ENCODE measurements at regions not wholly inside any gene's neighbourhood (a gene's known extent, or its start where the extent isn't known, plus 50 kb on each side); places are given as distances from the start of the nearest gene placed in this dataset.
A peak's percentile ranks its signal among the peaks of the same experiment; 100 is the strongest.
"Not testable (repeated sequence)": the region's sequence is repeated elsewhere in the genome, so short reads cannot be mapped to it uniquely, and the experiment has no call there.

DNA sequence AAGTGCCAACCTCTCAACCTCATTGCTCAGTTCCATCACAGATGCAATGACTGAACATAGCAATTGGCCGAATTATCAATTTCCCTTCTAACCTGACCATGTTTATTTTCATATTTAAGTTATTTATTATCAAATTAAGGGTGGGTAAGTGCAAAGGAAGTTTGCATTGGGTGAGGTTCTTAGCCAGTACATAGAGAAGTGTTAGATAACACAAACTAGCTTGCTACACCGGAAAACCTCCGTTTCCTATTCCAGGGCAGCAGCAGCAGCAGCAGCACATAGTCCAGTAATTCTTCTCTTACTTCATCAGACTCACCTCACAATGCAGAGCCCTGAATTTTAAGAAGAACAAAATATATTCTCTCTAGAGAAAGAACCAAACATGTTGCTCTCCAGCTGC is 200.5 kb upstream of the OR4E1 start:
- DNase-seq: no peak

- peak in 1 of 2 experiments; percentile 5 for DNase-seq
Observed at GRCh38 chr14:21868442-21869046, 194.9 kb upstream of the OR4E1 start.

- no peak for DNase-seq
Observed at GRCh38 chr14:21867541-21867940, 193.9 kb upstream of the OR4E1 start.

GRCh38 chr14:21866479-21866878 is 192.9 kb upstream of the OR4E1 start:
- DNase-seq: no peak

GRCh38 chr14:21863289-21863688 is 189.7 kb upstream of the OR4E1 start:
- DNase-seq: no peak

DNA sequence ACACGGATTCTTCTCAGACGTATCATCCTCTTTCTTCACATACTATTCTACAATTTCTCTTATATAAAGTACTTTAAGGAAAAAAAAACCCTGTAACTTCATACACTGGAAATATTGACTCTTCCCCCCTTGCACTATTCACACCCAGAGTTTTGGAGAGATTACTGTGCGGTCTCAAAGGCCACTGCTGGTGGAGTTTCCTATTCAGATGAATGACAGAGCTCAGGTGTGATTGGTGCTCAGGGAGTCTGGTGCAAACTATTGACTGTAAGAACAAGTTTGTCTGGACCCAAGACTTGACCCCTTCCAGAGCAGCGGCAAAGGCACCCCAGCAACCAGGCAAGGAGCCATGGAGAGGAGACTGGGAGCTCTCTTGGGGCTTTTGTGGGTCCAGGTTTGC is 187.5 kb upstream of the OR4E1 start:
- DNase-seq: no peak

DNA sequence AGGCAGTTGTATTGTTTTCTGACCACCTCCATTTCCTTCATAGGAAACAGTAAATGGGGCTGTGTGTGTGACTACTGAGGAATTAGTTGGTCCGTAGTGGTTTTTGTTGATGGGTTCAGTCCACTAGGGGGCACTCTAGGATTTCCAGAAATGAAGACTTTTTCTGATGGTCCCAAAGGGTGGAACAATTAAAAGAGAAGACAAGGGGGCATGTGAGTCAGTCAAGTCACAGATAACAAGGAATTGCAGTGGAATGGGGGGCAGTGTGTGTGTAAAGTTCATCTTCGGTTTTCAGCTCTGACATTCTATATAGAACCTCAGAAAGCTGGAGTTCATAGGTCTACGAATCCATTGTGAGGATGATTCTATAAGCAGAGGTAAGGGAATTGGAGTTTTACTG is 186.6 kb upstream of the OR4E1 start:
- DNase-seq: no peak

- no peak for DNase-seq
Observed at GRCh38 chr14:21852775-21853174, 179.2 kb upstream of the OR4E1 start.

GRCh38 chr14:21852061-21852664 is 178.5 kb upstream of the OR4E1 start:
- no peak for DNase-seq

DNA sequence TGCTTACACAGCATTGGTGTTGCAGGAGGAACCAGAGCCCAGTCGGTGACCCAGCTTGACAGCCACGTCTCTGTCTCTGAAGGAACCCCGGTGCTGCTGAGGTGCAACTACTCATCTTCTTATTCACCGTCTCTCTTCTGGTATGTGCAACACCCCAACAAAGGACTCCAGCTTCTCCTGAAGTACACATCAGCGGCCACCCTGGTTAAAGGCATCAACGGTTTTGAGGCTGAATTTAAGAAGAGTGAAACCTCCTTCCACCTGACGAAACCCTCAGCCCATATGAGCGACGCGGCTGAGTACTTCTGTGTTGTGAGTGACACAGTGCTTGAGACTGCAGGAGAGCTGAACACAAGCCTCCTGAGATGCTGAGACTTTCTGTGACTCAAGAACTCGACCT is 173.3 kb upstream of the OR4E1 start:
- not testable (repeated sequence) for DNase-seq

- DNase-seq: no peak
Observed at GRCh38 chr14:21846227-21846885, 172.7 kb upstream of the OR4E1 start.

GRCh38 chr14:21840765-21841164 is 167.1 kb upstream of the OR4E1 start:
- DNase-seq: no peak

GRCh38 chr14:21833836-21834235 is 160.2 kb upstream of the OR4E1 start:
- DNase-seq: no peak

DNA sequence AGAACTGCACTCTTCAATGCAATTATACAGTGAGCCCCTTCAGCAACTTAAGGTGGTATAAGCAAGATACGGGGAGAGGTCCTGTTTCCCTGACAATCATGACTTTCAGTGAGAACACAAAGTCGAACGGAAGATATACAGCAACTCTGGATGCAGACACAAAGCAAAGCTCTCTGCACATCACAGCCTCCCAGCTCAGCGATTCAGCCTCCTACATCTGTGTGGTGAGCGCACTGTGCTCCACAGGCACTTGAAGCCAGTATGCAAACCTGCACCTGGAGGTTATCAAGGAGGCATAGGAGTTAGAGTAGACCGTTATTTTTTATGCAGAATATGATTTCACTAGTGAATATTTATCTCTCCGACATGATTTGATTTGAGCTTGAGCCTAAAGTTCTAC is 152.2 kb upstream of the OR4E1 start:
- no peak for DNase-seq

DNA sequence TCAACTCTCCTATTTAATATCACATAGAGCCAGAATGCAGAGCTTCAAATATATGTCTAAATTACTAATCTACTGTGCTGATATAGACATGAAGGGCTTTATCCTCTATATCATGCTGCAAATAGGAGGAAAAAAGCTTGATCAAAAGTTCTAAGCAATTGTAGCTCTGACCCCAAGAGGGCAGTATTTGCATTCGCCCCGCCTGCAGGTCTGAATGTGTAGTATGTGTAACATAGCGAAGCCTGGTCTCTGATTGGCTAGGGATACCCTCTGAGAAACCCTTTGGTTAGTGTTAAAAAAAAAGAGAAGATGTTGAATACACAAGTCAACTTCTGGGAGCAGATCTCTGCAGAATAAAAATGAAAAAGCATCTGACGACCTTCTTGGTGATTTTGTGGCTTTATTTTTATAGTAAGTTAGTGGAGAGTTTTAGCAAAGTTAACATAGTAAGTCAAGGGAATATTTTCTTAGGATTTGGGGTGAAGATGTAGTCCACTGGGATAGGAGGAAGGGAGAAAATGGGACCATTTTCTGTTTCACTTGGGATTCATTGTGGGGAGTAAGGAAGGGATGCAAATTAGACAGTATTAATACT is 151.6 kb upstream of the OR4E1 start:
- no peak for DNase-seq

GRCh38 chr14:21822109-21822508 is 148.5 kb upstream of the OR4E1 start:
- DNase-seq: no peak

GRCh38 chr14:21820631-21821030 is 147.0 kb upstream of the OR4E1 start:
- no peak for DNase-seq

DNA sequence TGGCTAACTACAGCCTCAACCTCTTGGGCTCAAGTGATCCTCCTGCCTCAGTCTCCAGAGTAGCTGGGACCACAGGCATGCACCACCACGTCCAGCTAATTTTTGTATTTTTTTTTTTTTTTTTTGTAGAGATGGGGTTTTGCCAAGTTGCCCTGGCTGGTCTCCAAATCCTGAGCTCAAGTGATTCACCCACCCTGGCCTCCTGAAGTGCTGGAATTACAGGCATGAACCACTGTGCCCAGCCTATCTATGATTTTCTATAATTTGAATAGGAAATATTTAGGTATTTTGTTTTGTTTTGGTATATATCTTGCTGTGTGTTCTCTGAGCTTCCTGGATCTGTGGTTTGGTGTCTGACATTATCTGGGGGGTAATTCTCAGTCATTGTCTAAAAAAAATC is 146.3 kb upstream of the OR4E1 start:
- not testable (repeated sequence) for DNase-seq

- DNase-seq: not testable (repeated sequence)
Observed at GRCh38 chr14:21817010-21817409, 143.4 kb upstream of the OR4E1 start.

DNA sequence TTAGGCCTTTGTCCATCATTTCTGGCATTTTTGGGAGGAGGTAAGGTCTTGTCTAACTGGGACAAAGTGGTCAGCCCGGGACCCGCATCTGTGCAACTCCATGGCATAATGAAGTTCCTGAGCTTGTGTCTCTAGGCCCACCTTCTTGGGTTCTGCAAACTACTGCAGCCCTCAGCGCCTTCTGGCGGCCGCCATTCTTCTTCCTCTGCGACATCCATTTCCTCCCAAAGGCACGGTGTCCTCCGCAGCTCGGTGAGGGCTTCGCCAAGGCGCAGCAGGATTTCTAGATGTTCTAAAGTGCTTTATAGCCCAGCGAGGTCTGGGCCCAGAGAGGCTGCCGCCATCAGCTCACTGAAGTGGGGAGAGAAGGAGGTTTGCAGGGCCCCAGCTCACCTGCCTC is 134.4 kb upstream of the OR4E1 start:
- no peak for DNase-seq

- DNase-seq: no peak
Observed at GRCh38 chr14:21804981-21805380, 131.4 kb upstream of the OR4E1 start.

DNA sequence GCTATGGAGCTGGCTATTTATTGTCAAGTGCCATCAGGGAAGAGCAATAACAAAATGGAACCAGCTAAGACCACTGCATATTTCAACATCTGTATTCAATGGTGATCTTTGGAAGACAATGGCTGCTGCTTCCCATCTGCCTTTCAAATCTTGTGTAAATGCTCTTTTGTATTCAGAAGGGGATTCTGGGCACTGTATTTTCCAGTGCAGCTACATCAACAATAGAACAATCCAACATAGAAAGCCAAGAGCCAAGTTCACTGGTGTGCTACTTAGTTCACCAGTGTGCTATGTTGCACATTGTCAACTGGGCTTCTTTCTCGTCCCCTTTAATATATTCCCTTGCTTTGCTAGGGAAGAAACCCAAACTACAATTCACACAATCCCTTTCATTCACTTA is 128.8 kb upstream of the OR4E1 start:
- no peak for DNase-seq

DNA sequence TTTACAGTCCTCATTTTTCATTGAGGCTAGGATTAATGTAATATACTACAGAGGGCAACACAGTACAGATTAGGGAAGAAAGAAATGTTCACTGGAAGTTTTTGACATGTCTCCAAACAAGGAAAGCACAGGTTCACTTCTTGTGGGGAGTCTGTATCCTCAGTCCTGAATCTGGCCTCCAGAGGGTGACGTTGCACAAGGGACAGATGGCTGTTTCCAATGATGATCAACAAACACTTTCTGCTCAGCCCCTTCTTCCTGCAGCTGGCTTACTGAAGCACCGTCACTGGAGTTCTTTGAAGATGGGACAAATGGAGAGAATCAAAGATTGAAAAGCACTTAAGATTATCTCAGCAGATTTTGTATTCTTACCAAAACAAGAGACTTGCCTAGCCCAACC is 123.3 kb upstream of the OR4E1 start:
- no peak for DNase-seq

DNA sequence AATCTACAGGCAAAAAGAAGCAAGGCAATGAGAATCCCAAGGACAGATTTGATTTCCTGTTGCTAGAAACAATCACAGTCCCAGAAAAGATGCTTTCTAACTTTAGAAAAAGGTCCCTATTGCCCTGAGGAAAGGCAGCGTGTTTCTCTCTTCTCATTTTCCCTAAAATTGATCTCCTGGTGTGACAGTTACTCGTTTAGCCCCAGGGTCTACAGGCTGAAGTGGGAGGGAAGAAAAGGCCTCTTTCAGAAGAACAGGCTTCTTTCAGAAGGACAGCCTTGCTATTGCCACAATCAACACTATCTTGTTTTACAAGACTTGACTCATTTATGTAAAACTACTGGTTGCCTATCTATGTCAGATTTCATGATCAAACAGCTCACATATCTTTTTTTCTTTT is 121.8 kb upstream of the OR4E1 start:
- DNase-seq: no peak

All from NCI-H187 (cell line).